Superior temporal gyrus (tissue), 1 donor: ENCODE measurements at regions not wholly inside any gene's neighbourhood (a gene's known extent, or its start where the extent isn't known, plus 50 kb on each side); places are given as distances from the start of the nearest gene placed in this dataset.

Experiments used
- DNase-seq: peaks from one replicate; pipeline ENCODE4 v3.0.0-alpha.2; 2016; ENCODE audit errors: extremely low spot score

DNA sequence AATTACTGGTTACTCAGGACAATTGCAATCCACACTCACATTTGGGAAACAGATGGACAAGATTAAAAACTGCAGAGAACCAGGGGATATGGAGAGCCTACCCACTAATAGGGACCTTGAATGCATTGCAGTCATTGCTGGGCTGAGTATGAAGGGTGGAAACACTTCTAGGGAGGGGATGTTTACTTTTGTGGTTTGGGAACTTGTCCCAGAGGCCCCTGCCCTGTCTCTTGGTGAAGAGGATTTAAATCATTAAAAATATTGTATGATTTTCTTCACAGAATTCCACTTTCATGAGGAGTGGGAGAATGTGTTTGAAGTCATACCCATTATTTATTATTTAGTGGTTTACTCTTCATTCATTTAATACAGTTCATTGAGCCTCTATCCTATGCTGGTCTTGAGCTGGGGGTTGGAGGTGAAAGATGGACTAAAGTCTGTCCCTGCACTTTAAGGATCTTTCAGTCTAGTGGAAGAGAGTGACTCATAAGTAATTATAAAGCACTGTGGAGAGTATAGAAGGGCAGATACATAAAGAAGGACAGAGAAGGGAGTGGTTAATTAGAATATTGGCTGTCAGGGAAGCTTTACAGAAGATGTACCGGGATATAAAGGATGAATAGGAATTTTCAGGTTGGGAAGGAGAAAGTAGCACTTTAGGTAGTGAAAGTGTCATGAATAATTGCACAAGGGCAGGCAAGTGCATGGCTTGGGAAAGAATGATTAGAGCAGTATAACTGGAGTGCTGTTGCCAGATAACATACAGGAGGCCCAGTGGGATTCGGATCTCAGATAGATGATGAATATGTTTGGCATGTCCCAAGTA lies 313.4 kb downstream of the LPIN1 start:
- DNase-seq = no peak

DNA sequence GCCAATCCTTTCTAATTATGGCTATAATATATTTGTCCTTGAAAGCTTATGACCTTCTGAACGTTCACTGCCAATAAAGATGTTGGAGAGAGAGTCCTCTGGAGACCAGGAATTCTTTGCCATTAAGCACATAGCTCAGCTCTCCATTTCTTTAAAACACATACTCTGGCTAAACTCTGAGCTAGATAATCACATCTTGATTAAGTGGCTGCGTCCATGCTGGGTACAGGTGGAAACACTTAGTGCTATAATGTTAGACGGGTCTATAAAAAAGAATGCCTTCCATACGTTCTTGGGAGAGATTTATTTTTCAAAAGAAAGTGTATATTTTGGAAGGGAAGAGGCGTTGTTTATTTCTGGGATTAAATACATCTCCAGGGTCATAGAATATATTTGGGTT lies 314.5 kb downstream of the LPIN1 start:
- no peak for DNase-seq

DNA sequence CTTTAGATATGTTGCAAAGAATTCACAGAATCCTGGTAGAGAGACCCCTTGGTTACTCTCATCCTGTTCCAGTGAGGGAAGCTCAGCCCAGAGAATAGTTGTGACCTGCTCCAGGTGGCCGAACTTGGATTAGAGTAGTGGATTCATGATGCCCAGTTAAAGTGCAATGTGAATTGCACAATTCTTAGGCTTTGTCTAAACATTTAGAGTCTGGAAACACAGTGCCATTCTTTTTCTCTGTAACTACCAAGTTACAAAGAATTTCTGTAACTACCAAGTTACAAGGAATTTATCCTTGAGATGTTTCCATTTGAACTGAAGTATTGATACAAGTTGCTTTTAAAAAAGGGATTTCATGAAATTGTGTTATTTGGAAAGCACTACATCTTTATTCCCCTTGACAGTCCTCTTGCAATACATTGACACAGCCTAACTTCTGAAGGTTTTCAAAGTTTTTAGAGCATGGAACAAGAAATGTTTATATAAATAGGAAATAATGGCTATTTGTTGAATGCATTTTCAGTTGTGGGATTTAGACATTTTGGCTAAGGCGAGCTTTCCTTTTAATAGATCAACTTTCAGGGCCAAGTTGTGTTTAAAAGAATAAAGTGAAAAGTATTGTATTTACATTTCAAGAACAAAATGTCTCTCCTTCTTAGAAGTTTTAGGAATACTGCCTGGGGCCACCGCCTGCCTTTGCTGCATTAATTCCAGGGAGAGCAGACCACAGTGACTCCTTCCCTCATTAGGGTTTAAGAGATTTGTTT lies 315.0 kb downstream of the LPIN1 start:
- DNase-seq = no peak

- no peak for DNase-seq
Observed at GRCh38 chr2:12062053-12062395, 315.6 kb downstream of the LPIN1 start.

DNA sequence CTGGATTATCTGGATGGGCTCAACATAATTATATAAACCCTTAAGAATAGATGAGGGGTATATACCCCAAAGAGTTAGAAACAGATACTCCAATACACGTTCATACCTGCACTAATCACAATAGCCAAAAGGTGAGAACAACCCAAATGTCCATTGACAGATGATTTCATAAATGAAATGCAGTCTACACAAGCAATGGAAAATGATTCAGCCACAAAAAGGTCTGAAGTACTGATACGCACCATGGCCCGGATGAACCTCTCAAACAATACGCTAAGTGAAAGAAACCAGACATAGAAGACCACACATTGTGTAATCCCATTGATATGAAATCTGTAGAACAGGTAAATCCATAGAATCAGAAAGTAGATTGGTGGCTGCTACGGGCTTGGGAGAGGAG lies 316.8 kb downstream of the LPIN1 start:
- no peak for DNase-seq

- DNase-seq = no peak
Observed at GRCh38 chr2:12064153-12064552, 317.7 kb downstream of the LPIN1 start.

- no peak for DNase-seq
Observed at GRCh38 chr2:12066116-12066515, 319.7 kb downstream of the LPIN1 start.

DNA sequence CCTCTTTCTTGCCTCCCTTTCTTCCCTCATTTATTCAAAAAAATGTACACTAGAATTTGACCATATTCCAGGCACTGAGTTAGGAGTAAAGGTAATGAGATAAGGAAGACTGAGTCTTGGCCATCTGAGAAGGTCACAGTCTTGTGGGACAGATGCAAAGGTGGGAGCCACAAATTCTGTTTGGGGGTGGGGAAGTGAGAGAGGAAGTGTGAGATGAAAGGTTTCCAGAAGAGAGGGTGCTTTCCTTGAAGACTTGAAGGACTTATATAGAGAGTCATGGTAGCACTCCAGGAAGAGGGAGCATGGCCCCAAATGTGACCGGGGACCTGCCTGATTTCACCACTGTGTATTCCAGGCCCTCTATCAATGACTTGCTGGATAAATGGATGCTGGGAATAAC lies 320.6 kb downstream of the LPIN1 start:
- DNase-seq = no peak

DNA sequence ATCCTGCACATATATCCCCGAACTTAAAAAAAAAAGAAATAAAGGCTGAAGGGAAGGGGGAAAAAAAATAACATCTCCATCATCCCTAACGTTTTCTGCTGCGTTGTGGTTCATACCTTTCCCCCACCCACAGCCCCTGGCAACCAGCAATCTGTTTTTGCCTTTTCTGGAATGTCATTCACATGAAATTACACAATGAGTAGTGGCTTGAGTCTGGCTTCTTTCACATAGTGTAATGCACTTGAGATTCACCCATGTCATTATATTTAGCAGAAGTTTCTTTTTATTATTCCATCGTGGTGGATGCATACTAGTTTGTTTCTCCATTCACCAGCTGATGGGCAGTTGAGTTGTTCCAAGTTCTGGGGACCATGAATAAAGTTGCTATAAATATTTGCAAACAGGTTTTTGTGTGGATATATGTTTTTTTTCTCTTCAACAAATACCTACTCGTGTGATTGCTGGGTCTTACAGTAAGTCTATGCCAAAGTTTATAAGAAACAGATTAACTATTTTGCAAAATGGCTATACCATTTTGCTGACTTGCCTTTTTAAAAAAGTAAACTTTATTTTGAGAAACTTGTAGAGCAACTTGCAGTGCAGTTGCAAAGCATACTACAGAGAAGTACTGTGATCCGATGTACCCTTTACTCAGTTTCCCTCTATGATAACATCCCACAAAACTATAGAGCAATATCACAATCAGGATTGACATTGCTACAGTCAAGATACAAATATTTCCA lies 322.5 kb downstream of the LPIN1 start:
- no peak for DNase-seq

DNA sequence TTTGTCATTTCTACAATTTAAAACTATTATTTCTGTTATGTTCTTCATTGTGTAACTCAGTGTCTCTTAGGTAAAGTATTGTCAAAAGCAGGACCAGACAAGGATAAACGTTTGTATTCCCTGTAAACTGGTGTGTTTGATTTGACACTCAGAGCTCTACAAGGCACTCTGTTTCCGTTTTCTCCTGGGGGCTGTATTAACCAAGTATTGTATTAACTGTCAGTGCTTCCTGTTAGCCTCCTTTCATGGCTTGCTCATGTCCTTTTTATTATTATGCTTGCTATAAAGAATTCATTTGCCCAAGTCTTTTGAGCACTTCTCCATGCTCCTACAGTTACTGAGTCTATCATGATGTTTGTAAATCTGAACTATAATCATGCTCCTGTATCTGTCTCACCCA lies 323.7 kb downstream of the LPIN1 start:
- DNase-seq = no peak

- no peak for DNase-seq
Observed at GRCh38 chr2:12070581-12070980, 324.1 kb downstream of the LPIN1 start.

DNA sequence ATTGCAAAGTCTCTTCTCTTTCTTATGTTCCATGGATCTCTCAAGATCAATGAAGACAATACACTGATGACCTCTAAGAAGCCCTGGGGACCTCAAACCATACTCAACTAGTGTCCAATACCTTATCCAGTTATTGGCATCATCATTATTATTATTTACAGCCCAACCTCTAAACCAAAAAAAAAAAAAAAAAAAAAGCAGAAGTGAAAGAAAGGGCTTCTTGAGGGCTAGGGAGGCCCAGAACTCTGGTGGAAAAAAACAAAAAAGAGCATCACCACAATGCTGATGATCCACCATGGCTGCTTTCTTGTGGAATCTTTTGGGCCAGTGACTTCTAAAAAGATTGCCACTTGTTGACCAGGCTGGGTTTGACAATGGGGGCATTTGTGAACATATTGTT lies 324.9 kb downstream of the LPIN1 start:
- DNase-seq = no peak

- no peak for DNase-seq
Observed at GRCh38 chr2:12073217-12073852, 326.9 kb downstream of the LPIN1 start.

DNA sequence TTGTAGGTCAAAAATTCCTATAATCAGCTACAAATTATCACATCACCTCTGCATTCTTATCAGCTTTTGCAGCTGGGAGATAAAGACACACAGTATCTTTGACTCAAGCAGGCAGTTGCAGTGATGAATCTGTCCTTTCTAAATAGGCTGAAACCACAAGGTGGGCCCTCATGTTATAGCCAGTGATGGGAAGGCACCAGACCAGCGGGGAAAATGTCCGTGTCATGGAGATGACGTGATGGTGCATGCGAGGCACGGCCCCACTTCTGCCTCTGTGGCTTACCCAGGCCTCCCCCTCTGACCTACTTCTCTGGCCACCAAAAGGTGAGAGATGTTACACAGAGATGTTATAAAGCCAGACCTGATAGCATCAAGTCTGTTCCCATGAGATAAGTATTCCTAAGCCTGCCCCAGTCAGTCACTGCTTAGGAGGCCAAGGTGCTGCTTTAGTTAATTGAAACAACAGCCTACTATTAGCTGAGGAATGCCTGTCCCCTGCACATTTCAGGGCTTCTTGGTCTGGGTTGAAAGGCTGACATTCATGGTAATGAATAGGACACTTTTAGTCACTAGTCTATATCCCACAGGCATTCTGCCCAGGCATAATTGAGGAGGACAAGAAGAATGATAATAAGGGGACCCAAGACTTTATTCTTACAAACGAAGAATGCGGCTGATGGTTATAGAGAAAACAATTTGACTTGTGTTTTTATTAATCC lies 327.9 kb downstream of the LPIN1 start:
- no peak for DNase-seq

DNA sequence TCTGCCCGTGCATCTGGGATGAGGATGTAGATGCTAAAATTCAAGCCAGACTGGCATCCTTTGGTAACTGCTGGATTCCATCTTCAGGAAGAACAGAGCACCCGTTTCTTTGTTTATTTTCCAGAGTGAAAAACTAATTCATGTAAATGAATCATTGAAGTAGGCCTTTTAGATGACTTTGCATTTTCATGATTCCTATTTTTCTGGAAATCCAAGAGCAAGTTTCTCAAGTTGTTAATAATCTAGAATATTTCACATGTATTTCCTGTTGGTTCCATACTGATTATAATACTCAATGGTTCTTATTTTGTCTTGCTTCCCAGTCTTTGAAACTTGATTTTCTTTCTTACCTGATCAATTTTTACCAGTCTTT lies 328.4 kb downstream of the LPIN1 start:
- no peak for DNase-seq

- DNase-seq = no peak
Observed at GRCh38 chr2:12075603-12076002, 329.2 kb downstream of the LPIN1 start.

GRCh38 chr2:12076810-12077209 lies 330.4 kb downstream of the LPIN1 start:
- no peak for DNase-seq

DNA sequence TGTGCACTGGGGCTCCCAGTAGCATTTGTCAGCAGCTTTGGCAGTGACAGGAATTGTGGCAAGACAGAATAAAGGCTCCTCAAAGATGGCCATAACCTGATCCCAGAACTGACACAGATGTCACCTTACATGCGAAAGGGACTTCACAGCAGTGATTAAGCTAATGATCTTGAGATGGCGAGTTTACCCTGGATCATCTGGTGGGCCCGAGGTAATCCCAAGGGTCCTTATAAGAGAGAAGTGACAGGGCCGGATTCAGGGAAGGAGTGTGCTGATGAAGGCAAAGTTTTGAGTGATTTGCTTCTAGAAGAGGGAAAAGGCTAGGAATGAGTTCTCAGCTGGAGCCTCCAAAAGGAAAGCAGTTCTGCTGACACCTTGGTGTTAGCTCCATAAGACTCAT lies 333.9 kb downstream of the LPIN1 start:
- DNase-seq = no peak

GRCh38 chr2:12081481-12082210 lies 335.2 kb downstream of the LPIN1 start:
- no peak for DNase-seq

DNA sequence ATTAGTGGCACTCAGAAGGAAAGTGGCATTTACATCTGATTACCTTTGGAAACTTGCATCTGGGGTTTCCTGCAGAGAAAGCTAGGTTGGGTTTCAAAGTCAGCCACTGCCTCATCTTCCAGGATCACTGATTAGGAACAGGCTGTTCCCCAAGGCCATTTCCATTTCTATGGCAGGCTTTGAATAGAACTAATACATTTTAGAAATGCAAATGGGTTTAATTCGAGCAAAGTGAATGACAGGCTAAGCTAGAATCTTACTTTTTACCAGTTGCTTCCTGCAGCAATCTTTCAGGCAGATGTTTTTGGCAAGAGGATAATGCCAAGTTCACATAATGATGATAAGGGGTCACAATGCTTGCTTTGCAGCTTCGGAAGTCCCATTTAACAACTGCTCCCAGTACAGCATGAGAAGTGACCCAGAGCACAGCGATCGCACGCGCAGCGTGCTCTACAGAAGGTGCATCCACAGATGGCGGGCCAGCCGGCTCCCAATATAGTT lies 336.7 kb downstream of the LPIN1 start:
- DNase-seq = peak; percentile 34
